ENCODE measurements at regions not wholly inside any gene's neighbourhood (a gene's known extent, or its start where the extent isn't known, plus 50 kb on each side); places are given as distances from the start of the nearest gene placed in this dataset.
"Not testable (repeated sequence)": the region's sequence is repeated elsewhere in the genome, so short reads cannot be mapped to it uniquely, and the experiment has no call there.

GRCh38 chr1:56092684-56093570, 486.4 kb downstream of the PLPP3 start:
- Histone ChIP-seq H3K18ac (ENCODE audit: insufficient read length, low read depth, low read length) (no peak overlapping the region), H3K4me2 (ENCODE audit: insufficient read depth, insufficient read length, low read length) (no peak overlapping the region), H2AK5ac (ENCODE audit: insufficient read length, low read length) (no peak overlapping the region), H4K91ac (ENCODE audit: insufficient read length, low read depth, low read length) (no peak overlapping the region), H3K9ac (ENCODE audit: extremely low read depth, insufficient read length, low read length) (no peak overlapping the region), H3K23me2 (ENCODE audit: insufficient read length, low read depth, low read length, poor library complexity, severe bottlenecking) (no peaks in the 10 kb centered on the region), H3K56ac (ENCODE audit: insufficient read length, low read depth, low read length) (no peak overlapping the region), H3K14ac (ENCODE audit: insufficient read depth, low read length) (no peak overlapping the region), H2BK12ac (ENCODE audit: insufficient read length, low read depth, low read length) (no peak overlapping the region), H3K79me1 (ENCODE audit: insufficient read depth, low read depth, low read length, poor library complexity, severe bottlenecking) (no peaks in the 10 kb centered on the region), H2BK15ac (ENCODE audit: low read depth, low read length) (no peak overlapping the region), H4K5ac (ENCODE audit: insufficient read length, low read depth, low read length) (no peak overlapping the region), H3K27me3 (ENCODE audit: insufficient read depth, low read length) (no peaks in the 10 kb centered on the region), H3T11ph (ENCODE audit: low read length) (no peak overlapping the region), H3K27ac (ENCODE audit: insufficient read length, low read depth, low read length) (no peak overlapping the region), H2BK120ac (ENCODE audit: low read depth, low read length, poor library complexity, severe bottlenecking) (no peak overlapping the region), H4K20me1 (ENCODE audit: control insufficient read depth, insufficient read depth, insufficient read length) (no peaks in the 10 kb centered on the region), H2AFZ (ENCODE audit: low read length) (no peak overlapping the region), H3K4ac (ENCODE audit: low read depth, low read length) (no peak overlapping the region), H3K4me1 (ENCODE audit: insufficient read depth, low read length) (no peaks in the 10 kb centered on the region), H2BK5ac (ENCODE audit: insufficient read length, low read length) (no peak overlapping the region), H3K23ac (ENCODE audit: insufficient read length, low read depth, low read length) (no peak overlapping the region), H4K8ac (replicated peaks; ENCODE audit: insufficient read length, low read depth, low read length) (no peak overlapping the region), H3K79me2 (ENCODE audit: insufficient read depth, low read length) (no peaks in the 10 kb centered on the region), H2BK20ac (ENCODE audit: low read depth, low read length, poor library complexity, severe bottlenecking) (no peak overlapping the region), H3K9me3 (ENCODE audit: control insufficient read depth, low read depth, low read length) (no peaks in the 10 kb centered on the region)
- Mint-ChIP-seq H3K27ac (no peak overlapping the region), H3K9me3 (peaks cover 14 to 16% of the 10 kb centered on the region in 2 experiments), H3K27me3 (ENCODE audit: low read depth) (no peaks in the 10 kb centered on the region), H3K4me3 (no peak overlapping the region), H3K4me1 (no peaks in the 10 kb centered on the region), H3K36me3 (ENCODE audit: insufficient read depth in 1 of 3, low read depth in 3 of 3) (peaks cover 0 to 19% (median 4%) of the 10 kb centered on the region in 3 experiments; a peak in 4 of 7 replicates)
- no peak for TF ChIP-seq CTCF (conservative IDR thresholded peaks at IDR 0.05)
- no CpG with 5 or more reads among the region's 2 CpGs for WGBS (ENCODE audit: extremely low coverage, insufficient read length, low lambda C conversion rate)
- no peak for DNase-seq

- not testable (repeated sequence) for H3K4me1 Mint-ChIP-seq; H3K23me2 ChIP-seq (ENCODE audit: insufficient read length, low read depth, low read length, poor library complexity, severe bottlenecking); H2BK15ac ChIP-seq (ENCODE audit: low read depth, low read length); H4K91ac ChIP-seq (ENCODE audit: insufficient read length, low read depth, low read length); H4K8ac ChIP-seq (replicated peaks; ENCODE audit: insufficient read length, low read depth, low read length); H3K27me3 Mint-ChIP-seq (ENCODE audit: low read depth); H3K56ac ChIP-seq (ENCODE audit: insufficient read length, low read depth, low read length); H4K5ac ChIP-seq (ENCODE audit: insufficient read length, low read depth, low read length); H3K9me3 ChIP-seq (ENCODE audit: control insufficient read depth, low read depth, low read length); H2BK120ac ChIP-seq (ENCODE audit: low read depth, low read length, poor library complexity, severe bottlenecking); H3K4me1 ChIP-seq (ENCODE audit: insufficient read depth, low read length); H3K79me2 ChIP-seq (ENCODE audit: insufficient read depth, low read length); H3K79me1 ChIP-seq (ENCODE audit: insufficient read depth, low read depth, low read length, poor library complexity, severe bottlenecking); H3K18ac ChIP-seq (ENCODE audit: insufficient read length, low read depth, low read length); H2BK12ac ChIP-seq (ENCODE audit: insufficient read length, low read depth, low read length); H2BK5ac ChIP-seq (ENCODE audit: insufficient read length, low read length); H2AK5ac ChIP-seq (ENCODE audit: insufficient read length, low read length); H3K4me2 ChIP-seq (ENCODE audit: insufficient read depth, insufficient read length, low read length); H3K27me3 ChIP-seq (ENCODE audit: insufficient read depth, low read length); H4K20me1 ChIP-seq (ENCODE audit: control insufficient read depth, insufficient read depth, insufficient read length); H3K23ac ChIP-seq (ENCODE audit: insufficient read length, low read depth, low read length); H3K14ac ChIP-seq (ENCODE audit: insufficient read depth, low read length); H3K27ac ChIP-seq (ENCODE audit: insufficient read length, low read depth, low read length); H2BK20ac ChIP-seq (ENCODE audit: low read depth, low read length, poor library complexity, severe bottlenecking); H3K4ac ChIP-seq (ENCODE audit: low read depth, low read length); H2AFZ ChIP-seq (ENCODE audit: low read length); H3K9ac ChIP-seq (ENCODE audit: extremely low read depth, insufficient read length, low read length); H3T11ph ChIP-seq (ENCODE audit: low read length)
- peak; percentile 44 for DNase-seq
- H3K4me3 Mint-ChIP-seq = peak overlapping the region in 1 of 2 experiments; percentile 63; a peak in 2 of 5 replicates
- H3K27ac Mint-ChIP-seq = peak overlapping the region in 1 of 3 experiments; percentile 75; a peak in 1 of 7 replicates
- H3K36me3 Mint-ChIP-seq (ENCODE audit: insufficient read depth in 1 of 3, low read depth in 3 of 3) = peaks cover 0 to 20% (median 8%) of the 10 kb centered on the region in 3 experiments; a peak in 5 of 7 replicates
- H3K9me3 Mint-ChIP-seq = peaks cover 18 to 23% of the 10 kb centered on the region in 2 experiments
- no CpG with 5 or more reads among the region's 17 CpGs for WGBS (ENCODE audit: extremely low coverage, insufficient read length, low lambda C conversion rate)
Measured at GRCh38 chr1:56089826-56090225, 489.5 kb downstream of the PLPP3 start.

Measured in H9 (cell line).